CD14-positive monocyte (primary cell): ENCODE measurements at regions not wholly inside any gene's neighbourhood (a gene's known extent, or its start where the extent isn't known, plus 50 kb on each side); places are given as distances from the start of the nearest gene placed in this dataset.

ENCODE experiments used
- DNase-seq, 3 donors: peaks; one replicate each; pipeline ENCODE4 v3.0.0-alpha.2; 2011 to 2022
- H2AFZ ChIP-seq: 2 replicates; pipeline ENCODE4 v1.6.0; 2012; ENCODE audit warnings: mild to moderate bottlenecking, low read depth, low read length, inconsistent platforms; ENCODE audit not compliant: insufficient read depth, poor library complexity, severe bottlenecking
- H3K27ac ChIP-seq, 2 donors: 1 replicate in 1 of 2; 2 replicates in 1 of 2; pipeline ENCODE4 v1.5.1; 2012 to 2013; ENCODE audit warnings: low read length in 2 of 2, control low read depth in 1 of 2, inconsistent platforms in 1 of 2, low read depth in 1 of 2, mild to moderate bottlenecking in 1 of 2
- H3K27me3 ChIP-seq, 2 donors: one replicate each; pipeline versions ENCODE4 v1.6.0 to v1.6.1; 2011 to 2013; ENCODE audit warnings: low read length in 2 of 2; ENCODE audit not compliant: control insufficient read depth in 2 of 2, insufficient read depth in 2 of 2
- H3K36me3 ChIP-seq, 2 donors: replicated peaks in 1 of 2; 1 replicate in 1 of 2; 2 replicates in 1 of 2; pipeline versions ENCODE4 v1.5.1 to v1.6.1; 2012 to 2013; ENCODE audit warnings: low read length in 2 of 2, control low read depth in 1 of 2, inconsistent platforms in 1 of 2, mild to moderate bottlenecking in 1 of 2; ENCODE audit not compliant: insufficient read depth in 2 of 2, control insufficient read depth in 1 of 2
- H3K4me1 ChIP-seq, 2 donors: 1 replicate in 1 of 2; 2 replicates in 1 of 2; pipeline versions ENCODE4 v1.5.1 to v1.6.1; 2012 to 2013; ENCODE audit warnings: low read length in 2 of 2, control low read depth in 1 of 2, inconsistent platforms in 1 of 2, mild to moderate bottlenecking in 1 of 2, moderate library complexity in 1 of 2; ENCODE audit not compliant: insufficient read depth in 2 of 2, control insufficient read depth in 1 of 2
- H3K4me2 ChIP-seq: replicated peaks from 2 replicates; pipeline ENCODE3; 2012; ENCODE audit warnings: low read length, moderate library complexity, mild to moderate bottlenecking; ENCODE audit not compliant: poor library complexity, severe bottlenecking; ENCODE audit errors: extremely low read depth
- H3K4me3 ChIP-seq, 3 experiments: fragments of 200-600 bp in 1 of 3; sonication (generic) in 1 of 3; replicated peaks in 1 of 3; 1 replicate in 2 of 3; 2 replicates in 1 of 3; pipeline ENCODE4 v1.5.1; 2011 to 2013; ENCODE audit warnings: low read length in 3 of 3, mild to moderate bottlenecking in 3 of 3, control low read depth in 2 of 3, low read depth in 2 of 3, inconsistent platforms in 1 of 3, moderate library complexity in 1 of 3
- H3K79me2 ChIP-seq: 2 replicates; pipeline ENCODE4 v1.6.0; 2012; ENCODE audit warnings: mild to moderate bottlenecking, control low read depth, inconsistent platforms, low read length, moderate library complexity; ENCODE audit not compliant: insufficient read depth
- H3K9ac ChIP-seq: 2 replicates; pipeline ENCODE4 v1.6.0; 2017; ENCODE audit warnings: low read length, mild to moderate bottlenecking; ENCODE audit not compliant: insufficient read depth, poor library complexity, severe bottlenecking
- H3K9me3 ChIP-seq, 2 donors: replicated peaks in 1 of 2; 1 replicate in 1 of 2; 2 replicates in 1 of 2; pipeline versions ENCODE4 v1.5.1 to v1.6.1; 2012 to 2013; ENCODE audit warnings: low read length in 2 of 2, control low read depth in 1 of 2; ENCODE audit not compliant: control insufficient read depth in 1 of 2, insufficient read depth in 1 of 2
- H4K20me1 ChIP-seq: 2 replicates; pipeline ENCODE4 v1.6.0; 2012; ENCODE audit warnings: mild to moderate bottlenecking, low read length, control low read depth, moderate library complexity; ENCODE audit not compliant: insufficient read depth
- H3K27ac Mint-ChIP-seq, 7 donors: one replicate each; pipeline ENCODE4 v1.8.0; 2020; ENCODE audit warnings: mild to moderate bottlenecking in 7 of 7, mixed read lengths in 7 of 7, moderate library complexity in 6 of 7, inconsistent platforms in 2 of 7
- H3K27me3 Mint-ChIP-seq, 3 donors: one replicate each; pipeline ENCODE4 v1.8.0; 2021 to 2022; ENCODE audit warnings: low read depth in 3 of 3, mild to moderate bottlenecking in 3 of 3, mixed read lengths in 3 of 3, moderate library complexity in 3 of 3, inconsistent platforms in 1 of 3
- H3K36me3 Mint-ChIP-seq, 2 donors: one replicate each; pipeline ENCODE4 v1.8.0; 2020; ENCODE audit warnings: mixed read lengths in 2 of 2, inconsistent platforms in 1 of 2, mild to moderate bottlenecking in 1 of 2
- H3K4me1 Mint-ChIP-seq: one replicate; pipeline ENCODE4 v1.8.0; 2020; ENCODE audit warnings: mild to moderate bottlenecking, mixed read lengths
- H3K4me3 Mint-ChIP-seq, 2 donors: one replicate each; pipeline ENCODE4 v1.8.0; 2020; ENCODE audit warnings: mild to moderate bottlenecking in 2 of 2, mixed read lengths in 2 of 2, moderate library complexity in 1 of 2
- H3K9me3 Mint-ChIP-seq, 7 donors: one replicate each; pipeline ENCODE4 v1.8.0; 2020 to 2022; ENCODE audit warnings: mixed read lengths in 7 of 7, mild to moderate bottlenecking in 6 of 7, moderate library complexity in 6 of 7, inconsistent platforms in 2 of 7
- WGBS: methylation state at CpG from one replicate; pipeline ENCODE4 v1.1.5; 2013; ENCODE audit warnings: missing lambda C conversion rate; ENCODE audit not compliant: insufficient coverage; 5-methylcytosine and 5-hydroxymethylcytosine counted together
- intact Hi-C, 2 donors: fragments of 100-400 bp; cut with micrococcal nuclease; formaldehyde crosslinking; loops; one replicate each; pipeline versions ENCODE4 v1.15.0 to v1.15.1; 2023
- TF ChIP-seq, protein P1 (sequence below): fragments of 200-600 bp; IDR thresholded peaks from one replicate; pipeline ENCODE4 v1.8.0; 2022; ENCODE audit warnings: antibody characterized with exemption, mild to moderate bottlenecking

DNA sequence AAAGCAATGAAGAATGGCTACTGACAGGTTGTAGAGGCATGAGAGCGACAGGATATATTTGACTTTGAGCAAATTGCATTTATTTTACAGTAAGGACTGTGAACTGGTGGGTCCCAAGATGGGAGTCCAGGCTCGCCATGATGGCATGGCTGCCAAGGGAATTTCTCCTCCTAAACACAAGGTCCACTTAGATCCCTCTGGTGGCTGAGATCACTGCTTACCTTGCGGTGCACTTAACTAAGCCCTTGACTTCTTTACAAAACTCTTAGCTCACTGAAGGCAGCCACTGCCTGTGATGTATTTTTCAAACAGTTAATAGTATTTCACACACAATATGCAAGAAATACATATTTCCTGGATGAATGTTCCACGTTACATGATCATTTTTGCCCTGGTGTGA is 50.3 kb upstream of the SORBS2 start:
- intact Hi-C loops: no loop called here
- TF ChIP-seq, protein P1, sequence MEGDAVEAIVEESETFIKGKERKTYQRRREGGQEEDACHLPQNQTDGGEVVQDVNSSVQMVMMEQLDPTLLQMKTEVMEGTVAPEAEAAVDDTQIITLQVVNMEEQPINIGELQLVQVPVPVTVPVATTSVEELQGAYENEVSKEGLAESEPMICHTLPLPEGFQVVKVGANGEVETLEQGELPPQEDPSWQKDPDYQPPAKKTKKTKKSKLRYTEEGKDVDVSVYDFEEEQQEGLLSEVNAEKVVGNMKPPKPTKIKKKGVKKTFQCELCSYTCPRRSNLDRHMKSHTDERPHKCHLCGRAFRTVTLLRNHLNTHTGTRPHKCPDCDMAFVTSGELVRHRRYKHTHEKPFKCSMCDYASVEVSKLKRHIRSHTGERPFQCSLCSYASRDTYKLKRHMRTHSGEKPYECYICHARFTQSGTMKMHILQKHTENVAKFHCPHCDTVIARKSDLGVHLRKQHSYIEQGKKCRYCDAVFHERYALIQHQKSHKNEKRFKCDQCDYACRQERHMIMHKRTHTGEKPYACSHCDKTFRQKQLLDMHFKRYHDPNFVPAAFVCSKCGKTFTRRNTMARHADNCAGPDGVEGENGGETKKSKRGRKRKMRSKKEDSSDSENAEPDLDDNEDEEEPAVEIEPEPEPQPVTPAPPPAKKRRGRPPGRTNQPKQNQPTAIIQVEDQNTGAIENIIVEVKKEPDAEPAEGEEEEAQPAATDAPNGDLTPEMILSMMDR: no peak
- peaks cover 2 to 12% (median 8%) of the 10 kb centered on the region in 7 donors for H3K9me3 Mint-ChIP-seq
- Histone ChIP-seq H3K36me3 (no peaks in the 10 kb centered on the region), H3K27ac (no peak overlapping the region), H2AFZ (no peak overlapping the region), H3K27me3 (no peaks in the 10 kb centered on the region), H4K20me1 (no peaks in the 10 kb centered on the region), H3K9me3 (peaks cover 5 to 8% of the 10 kb centered on the region in 2 donors), H3K4me2 (no peak overlapping the region), H3K79me2 (no peaks in the 10 kb centered on the region), H3K4me3 (no peak overlapping the region), H3K9ac (no peak overlapping the region), H3K4me1 (no peaks in the 10 kb centered on the region)
- no peaks in the 10 kb centered on the region for H3K36me3 Mint-ChIP-seq
- 100% methylated on average over 1 of the region's 4 CpGs for WGBS
- no peak for DNase-seq
- H3K4me3 Mint-ChIP-seq: no peak overlapping the region
- H3K27me3 Mint-ChIP-seq: peaks cover 1 to 2% (median 2%) of the 10 kb centered on the region in 3 donors
- H3K27ac Mint-ChIP-seq: no peak overlapping the region
- H3K4me1 Mint-ChIP-seq: no peaks in the 10 kb centered on the region

DNA sequence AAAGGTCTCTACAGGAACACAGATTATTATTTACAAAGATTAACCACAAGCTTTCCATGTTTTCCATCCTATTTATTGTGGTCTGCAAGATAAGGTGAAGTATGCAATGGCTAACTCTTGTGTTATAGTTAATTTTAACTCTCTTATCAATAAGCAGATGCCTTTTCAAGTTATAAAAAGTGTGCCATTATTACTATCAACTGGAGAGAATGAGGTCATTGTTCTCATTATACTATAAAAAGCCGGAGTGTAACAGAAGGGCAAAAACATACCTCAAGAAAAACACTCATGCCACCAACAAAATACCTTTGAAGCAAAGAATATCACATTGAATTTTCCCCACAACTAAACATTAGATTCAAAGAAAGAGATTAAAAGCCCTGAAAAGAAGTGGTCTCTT is 52.0 kb upstream of the SORBS2 start:
- Mint-ChIP-seq H3K4me1 (no peaks in the 10 kb centered on the region), H3K27me3 (peaks cover 0 to 4% (median 2%) of the 10 kb centered on the region in 3 donors), H3K4me3 (no peak overlapping the region), H3K9me3 (peaks cover 0 to 2% (median 0%) of the 10 kb centered on the region in 7 donors), H3K27ac (no peak overlapping the region), H3K36me3 (no peaks in the 10 kb centered on the region)
- H3K9me3 ChIP-seq: no peaks in the 10 kb centered on the region
- H3K4me2 ChIP-seq: no peak overlapping the region
- H2AFZ ChIP-seq: no peak overlapping the region
- H3K79me2 ChIP-seq: no peaks in the 10 kb centered on the region
- TF ChIP-seq, protein P1: no peak
- no peak overlapping the region for H3K27ac ChIP-seq
- WGBS: no CpG with 5 or more reads among the region's 1 CpG
- no peak overlapping the region for H3K9ac ChIP-seq
- DNase-seq: no peak
- no peaks in the 10 kb centered on the region for H3K36me3 ChIP-seq
- no peaks in the 10 kb centered on the region for H3K4me1 ChIP-seq
- no peaks in the 10 kb centered on the region for H3K27me3 ChIP-seq
- intact Hi-C loops: no loop called here
- no peak overlapping the region for H3K4me3 ChIP-seq
- no peaks in the 10 kb centered on the region for H4K20me1 ChIP-seq
